ENCODE measurements at regions not wholly inside any gene's neighbourhood (a gene's known extent, or its start where the extent isn't known, plus 50 kb on each side); places are given as distances from the start of the nearest gene placed in this dataset.

DNA sequence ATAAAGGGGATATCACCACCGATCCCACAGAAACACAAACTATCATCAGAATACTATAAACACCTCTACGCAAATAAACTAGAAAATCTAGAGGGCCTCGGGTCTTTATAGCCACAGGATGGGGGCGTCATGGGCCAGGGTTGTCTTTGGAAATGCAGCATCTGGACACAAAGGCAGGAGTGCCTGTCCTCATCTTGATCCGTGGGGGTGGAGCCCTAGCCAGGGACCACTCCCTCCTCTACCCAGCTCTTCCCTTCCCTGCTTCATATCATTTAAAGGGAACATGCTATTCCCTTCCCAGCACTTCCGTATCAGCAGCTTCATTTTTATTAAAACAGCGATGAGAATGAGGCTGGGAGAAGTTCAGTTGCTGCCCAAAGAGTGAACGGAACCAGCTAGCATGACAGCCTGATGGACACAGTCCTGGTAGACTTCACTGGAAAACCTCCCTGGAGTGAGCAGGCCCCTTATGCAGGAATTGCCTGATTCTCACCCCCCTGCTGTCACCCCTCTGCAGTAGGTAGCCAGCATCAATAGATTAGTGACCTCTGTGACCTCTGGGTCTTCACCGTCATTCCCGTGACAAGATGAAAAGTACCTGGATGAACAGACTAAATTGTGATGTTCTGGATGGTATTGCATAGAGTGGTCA, 251.4 kb upstream of the RGS6 start:
- TF ChIP-seq, protein P1, sequence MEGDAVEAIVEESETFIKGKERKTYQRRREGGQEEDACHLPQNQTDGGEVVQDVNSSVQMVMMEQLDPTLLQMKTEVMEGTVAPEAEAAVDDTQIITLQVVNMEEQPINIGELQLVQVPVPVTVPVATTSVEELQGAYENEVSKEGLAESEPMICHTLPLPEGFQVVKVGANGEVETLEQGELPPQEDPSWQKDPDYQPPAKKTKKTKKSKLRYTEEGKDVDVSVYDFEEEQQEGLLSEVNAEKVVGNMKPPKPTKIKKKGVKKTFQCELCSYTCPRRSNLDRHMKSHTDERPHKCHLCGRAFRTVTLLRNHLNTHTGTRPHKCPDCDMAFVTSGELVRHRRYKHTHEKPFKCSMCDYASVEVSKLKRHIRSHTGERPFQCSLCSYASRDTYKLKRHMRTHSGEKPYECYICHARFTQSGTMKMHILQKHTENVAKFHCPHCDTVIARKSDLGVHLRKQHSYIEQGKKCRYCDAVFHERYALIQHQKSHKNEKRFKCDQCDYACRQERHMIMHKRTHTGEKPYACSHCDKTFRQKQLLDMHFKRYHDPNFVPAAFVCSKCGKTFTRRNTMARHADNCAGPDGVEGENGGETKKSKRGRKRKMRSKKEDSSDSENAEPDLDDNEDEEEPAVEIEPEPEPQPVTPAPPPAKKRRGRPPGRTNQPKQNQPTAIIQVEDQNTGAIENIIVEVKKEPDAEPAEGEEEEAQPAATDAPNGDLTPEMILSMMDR (IDR thresholded peaks at IDR 0.05), result no peak
- TF ChIP-seq POLR2A (IDR thresholded peaks at IDR 0.05), result no peak

Data from sigmoid colon (tissue), 3 donors.